ENCODE measurements at regions not wholly inside any gene's neighbourhood (a gene's known extent, or its start where the extent isn't known, plus 50 kb on each side); places are given as distances from the start of the nearest gene placed in this dataset.

DNA sequence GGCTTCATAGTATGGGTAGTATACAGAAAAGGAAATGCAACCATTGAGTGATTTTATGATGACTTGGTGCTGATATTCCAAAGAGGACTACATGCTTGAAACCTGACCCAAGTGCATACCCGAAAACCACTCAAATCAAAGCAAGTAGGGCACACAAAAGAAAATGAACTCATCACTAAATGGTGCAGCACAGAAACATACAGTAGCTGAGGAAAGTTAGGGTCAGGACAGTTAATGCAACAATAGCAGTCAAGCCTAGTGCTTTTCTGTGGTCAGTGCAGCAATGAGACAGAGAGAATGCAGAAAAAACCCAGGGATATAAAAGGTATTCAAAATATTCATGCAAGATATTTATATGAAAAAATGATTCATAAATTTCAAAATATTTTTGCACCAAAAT lies 711.1 kb downstream of the EPHA7 start:
- Mint-ChIP-seq H3K27me3 (no peaks in the 10 kb centered on the region), H3K9me3 (peaks cover 5% of the 10 kb centered on the region), H3K4me1 (no peaks in the 10 kb centered on the region), H3K4me3 (no peak overlapping the region), H3K36me3 (ENCODE audit: low read depth) (no peaks in the 10 kb centered on the region), H3K27ac (no peak overlapping the region)
- TF ChIP-seq CTCF (IDR thresholded peaks at IDR 0.05), result no peak
- DNase-seq, result no peak
- ATAC-seq (ENCODE audit: low read depth), result no peak
- ChIA-PET POLR2A (no interaction called here), CTCF (no interaction called here)
- intact Hi-C loops (cut with micrococcal nuclease), result no loop called here

DNA sequence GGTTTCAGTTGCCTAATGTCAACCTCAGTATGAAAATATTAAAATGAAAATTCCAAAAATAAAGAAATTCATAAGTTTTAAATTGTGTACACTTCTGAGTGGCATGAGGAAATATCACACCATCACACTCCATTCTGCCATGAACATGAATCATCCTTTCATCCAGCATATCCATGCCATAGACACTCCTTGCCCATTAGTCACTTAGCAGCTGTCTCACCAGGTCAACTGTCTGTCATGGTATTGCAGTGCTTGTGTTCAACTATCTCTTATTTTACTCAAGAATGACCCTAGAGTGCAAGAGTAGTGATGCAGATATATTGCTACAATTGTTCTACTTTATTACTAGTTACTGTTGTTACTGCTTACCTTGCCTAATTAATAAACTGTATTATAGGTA lies 712.4 kb downstream of the EPHA7 start:
- Mint-ChIP-seq H3K27ac (no peak overlapping the region), H3K27me3 (no peaks in the 10 kb centered on the region), H3K4me3 (no peak overlapping the region), H3K9me3 (peaks cover 5% of the 10 kb centered on the region), H3K4me1 (no peaks in the 10 kb centered on the region), H3K36me3 (ENCODE audit: low read depth) (no peaks in the 10 kb centered on the region)
- ChIA-PET CTCF (no interaction called here), POLR2A (no interaction called here)
- intact Hi-C loops (cut with micrococcal nuclease), result no loop called here
- no peak for ATAC-seq (ENCODE audit: low read depth)
- no peak for TF ChIP-seq CTCF (IDR thresholded peaks at IDR 0.05)
- DNase-seq, result no peak

DNA sequence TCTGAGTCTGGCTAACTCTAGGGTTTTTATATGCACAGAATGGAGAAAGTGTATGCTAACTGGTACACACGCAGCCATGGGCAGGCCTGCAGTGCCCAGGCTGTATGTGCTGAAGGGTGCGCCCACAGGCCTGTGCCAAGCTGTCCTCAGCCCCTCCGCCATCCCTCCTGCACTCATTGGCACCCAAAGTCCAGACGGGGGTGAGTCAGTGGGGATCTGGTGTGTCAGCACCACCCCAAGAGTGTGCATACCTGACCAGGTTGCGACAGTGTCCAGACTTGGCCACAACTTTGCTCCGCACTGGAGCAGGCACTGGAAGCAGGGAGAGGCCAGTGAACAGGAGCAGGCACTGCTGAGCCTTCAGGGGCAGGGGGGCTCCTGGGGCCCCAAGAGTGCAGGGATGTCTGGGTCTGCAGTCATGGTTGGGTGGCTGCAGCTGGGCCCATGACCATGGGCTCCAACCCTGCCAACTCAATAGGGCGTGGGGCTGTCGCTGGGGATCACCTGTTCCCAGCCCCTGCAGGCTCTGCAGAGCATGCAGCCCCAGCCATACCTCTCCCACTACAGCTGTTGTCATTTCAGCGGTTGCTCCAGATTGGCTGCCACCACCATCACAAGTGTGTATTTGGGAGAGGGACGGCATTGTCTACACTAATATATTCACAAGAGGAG lies 717.8 kb downstream of the EPHA7 start:
- Mint-ChIP-seq H3K36me3 (ENCODE audit: low read depth) (no peaks in the 10 kb centered on the region), H3K4me1 (no peaks in the 10 kb centered on the region), H3K4me3 (no peak overlapping the region), H3K9me3 (peaks cover 2% of the 10 kb centered on the region), H3K27ac (no peak overlapping the region), H3K27me3 (no peaks in the 10 kb centered on the region)
- ChIA-PET CTCF (no interaction called here), POLR2A (no interaction called here)
- intact Hi-C loops (cut with micrococcal nuclease), result no loop called here
- no peak for TF ChIP-seq CTCF (IDR thresholded peaks at IDR 0.05)
- no peak for ATAC-seq (ENCODE audit: low read depth)
- DNase-seq, result no peak

GRCh38 chr6:92700411-92700810 lies 718.9 kb downstream of the EPHA7 start:
- ATAC-seq (ENCODE audit: low read depth) (no peak), DNase-seq (no peak)
- Mint-ChIP-seq H3K27me3 (no peaks in the 10 kb centered on the region), H3K27ac (no peak overlapping the region), H3K9me3 (peaks cover 2% of the 10 kb centered on the region), H3K36me3 (ENCODE audit: low read depth) (no peaks in the 10 kb centered on the region), H3K4me3 (no peak overlapping the region), H3K4me1 (no peaks in the 10 kb centered on the region)
- CTCF ChIA-PET, result no interaction called here
- intact Hi-C loops (cut with micrococcal nuclease), result no loop called here
- no peak for TF ChIP-seq CTCF (IDR thresholded peaks at IDR 0.05)
- POLR2A ChIA-PET, result no interaction called here

- ChIA-PET CTCF (no interaction called here), POLR2A (no interaction called here)
- no peak for TF ChIP-seq CTCF (IDR thresholded peaks at IDR 0.05)
- no peaks in the 10 kb centered on the region for H3K27me3 Mint-ChIP-seq
- H3K4me3 Mint-ChIP-seq, result no peak overlapping the region
- H3K36me3 Mint-ChIP-seq (ENCODE audit: low read depth), result no peaks in the 10 kb centered on the region
- H3K27ac Mint-ChIP-seq, result no peak overlapping the region
- H3K9me3 Mint-ChIP-seq, result no peaks in the 10 kb centered on the region
- no peak for ATAC-seq (ENCODE audit: low read depth)
- H3K4me1 Mint-ChIP-seq, result no peaks in the 10 kb centered on the region
- no peak for DNase-seq
- intact Hi-C loops (cut with micrococcal nuclease), result no loop called here
Observed at GRCh38 chr6:92690997-92691599, 728.3 kb downstream of the EPHA7 start.

Data from activated B cell treated with CpG ODN at 0.5 μM for 24 hours (primary cell).